HG02981 (cell line): ENCODE measurements at regions not wholly inside any gene's neighbourhood (a gene's known extent, or its start where the extent isn't known, plus 50 kb on each side); places are given as distances from the start of the nearest gene placed in this dataset.

ENCODE experiments used
- ATAC-seq: cut with Tn5 transposase; IDR thresholded peaks from one replicate; pipeline ENCODE4 v1.9.1; 2021; ENCODE audit warnings: mild to moderate bottlenecking, moderate library complexity; ENCODE audit not compliant: unreplicated experiment

DNA sequence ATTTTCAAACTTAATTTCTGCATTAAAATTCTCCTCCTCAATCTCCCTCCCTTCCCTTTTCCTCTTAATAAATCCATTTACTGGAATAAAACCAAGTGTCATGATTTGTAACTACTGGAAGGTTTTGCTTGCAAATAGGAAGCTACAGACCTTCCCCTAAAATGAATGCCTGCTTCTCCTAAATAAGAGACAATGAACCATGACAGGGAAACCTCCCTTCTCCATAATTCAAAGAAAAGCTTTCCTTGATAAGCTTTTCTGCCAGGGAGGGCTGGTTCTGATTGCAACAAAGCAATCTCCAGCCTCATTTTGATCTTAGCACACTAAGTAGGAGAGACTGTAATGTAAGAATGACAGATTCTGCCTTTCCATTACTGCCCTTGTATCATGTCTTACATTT, 111.0 kb upstream of the CDH20 start:
- ATAC-seq: no peak

DNA sequence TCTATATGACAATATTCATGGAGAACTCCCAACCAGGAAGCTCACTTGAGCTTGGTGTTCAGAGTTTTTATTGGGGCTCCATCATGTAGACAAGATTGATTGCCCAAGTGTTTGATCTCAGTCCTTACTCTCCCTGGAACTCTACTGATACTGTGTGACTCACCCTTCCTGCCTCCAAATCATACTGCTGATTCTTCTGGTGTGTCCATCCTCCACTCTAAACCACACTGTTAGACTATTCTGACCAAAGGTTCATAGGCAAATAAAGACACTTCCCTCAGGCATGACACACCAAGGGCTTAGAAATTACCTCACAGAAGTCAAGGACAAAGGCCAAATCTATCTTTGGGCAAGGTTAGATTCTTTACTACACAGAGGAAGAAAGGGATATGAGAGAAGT, 107.9 kb upstream of the CDH20 start:
- no peak for ATAC-seq

DNA sequence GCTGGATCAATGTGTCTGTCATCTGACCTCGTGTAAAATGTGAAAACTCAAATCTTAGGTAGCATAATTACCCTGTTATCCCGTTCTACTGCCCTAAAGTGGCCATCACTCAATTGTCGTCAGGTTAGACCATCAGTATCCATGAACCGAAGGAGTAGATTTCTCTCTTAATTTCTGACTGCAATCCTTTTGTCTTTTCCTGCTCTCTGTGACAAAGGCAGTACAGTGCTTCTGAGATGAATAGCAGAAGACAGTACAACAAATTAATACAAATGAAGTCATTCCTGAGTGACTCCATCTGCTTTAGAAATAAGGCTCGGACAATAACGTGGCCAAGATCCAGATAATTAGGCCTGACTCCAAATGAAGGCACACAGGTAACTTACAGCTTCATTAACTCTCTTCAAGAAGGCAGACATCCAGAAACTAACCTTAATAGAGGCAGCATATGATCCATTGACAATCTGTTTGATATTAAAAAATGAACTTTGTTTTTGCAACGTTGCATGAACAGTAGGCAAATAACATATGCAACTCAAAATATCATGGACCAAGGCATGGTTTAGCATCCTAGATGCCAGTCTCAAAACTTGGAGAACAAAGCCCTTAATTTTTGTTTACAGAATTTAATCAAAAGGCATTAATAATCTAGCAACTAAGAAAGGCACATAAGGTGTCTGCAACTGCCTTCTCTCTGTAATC, 96.7 kb upstream of the CDH20 start:
- no peak for ATAC-seq

DNA sequence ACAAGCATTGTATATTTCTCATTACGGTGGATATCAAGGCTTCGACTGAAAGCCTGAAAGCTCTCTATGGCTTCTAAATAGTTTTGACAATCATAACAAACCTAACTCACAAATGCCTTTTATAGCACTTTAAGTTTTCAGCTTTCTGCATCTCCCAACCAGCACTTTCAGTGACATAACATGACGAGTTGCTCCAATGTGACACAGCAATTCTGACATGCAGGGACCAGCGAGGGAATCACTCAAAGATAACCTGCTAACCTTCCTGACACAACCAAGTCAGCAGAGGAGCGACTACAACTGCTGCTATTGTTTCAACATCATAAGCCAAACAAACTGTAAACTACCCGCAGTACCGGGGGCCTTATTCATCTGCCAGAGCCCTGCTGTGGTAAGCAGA, 95.7 kb upstream of the CDH20 start:
- ATAC-seq: no peak

- no peak for ATAC-seq
Observed at GRCh38 chr18:61239051-61239450, 94.2 kb upstream of the CDH20 start.

DNA sequence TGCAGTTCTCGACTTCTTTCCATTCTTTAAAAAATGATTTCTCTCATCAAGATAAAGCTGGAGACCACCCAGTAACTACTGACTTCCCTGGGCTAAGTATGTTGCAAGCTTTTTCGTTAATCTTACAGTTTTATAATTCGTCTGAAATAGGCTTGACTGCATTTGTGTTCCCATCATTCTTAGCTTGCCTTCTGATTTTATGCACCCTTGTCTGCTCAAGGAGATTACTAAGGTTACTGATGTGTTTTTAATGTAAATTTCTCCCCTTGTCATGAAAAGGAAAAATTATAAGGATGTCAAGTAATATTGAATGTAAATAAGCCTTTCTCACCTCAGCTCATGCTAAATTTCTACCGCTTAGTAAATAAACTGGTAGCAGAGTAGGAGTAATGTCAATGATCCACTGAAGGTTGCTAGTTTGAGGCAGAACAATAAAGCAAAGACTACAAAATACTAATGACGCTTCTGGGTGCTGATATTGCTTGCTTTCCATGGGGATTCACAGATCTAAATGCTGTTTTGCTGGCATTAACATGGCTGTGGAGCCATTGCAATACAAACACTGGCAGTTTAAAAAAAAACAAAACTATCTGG, 91.9 kb upstream of the CDH20 start:
- ATAC-seq: no peak

DNA sequence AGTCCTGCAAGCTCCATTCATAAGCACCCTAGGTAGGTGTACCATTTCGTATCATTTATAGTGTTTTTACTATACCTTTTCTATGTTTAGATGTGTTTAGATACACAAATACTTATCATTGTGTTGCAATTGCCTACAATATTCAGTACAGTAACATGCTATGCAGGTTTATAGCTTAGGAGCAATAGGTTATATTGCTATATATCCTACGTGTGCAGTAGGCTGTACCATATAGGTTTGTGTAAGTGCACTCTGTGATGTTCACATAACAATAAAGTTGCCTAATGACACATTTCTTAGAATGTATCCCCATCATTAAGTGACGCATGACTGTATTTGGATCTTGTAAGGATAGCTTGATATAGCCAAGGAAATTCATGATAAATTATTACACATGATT, 88.6 kb upstream of the CDH20 start:
- ATAC-seq: no peak

- ATAC-seq: no peak
Observed at GRCh38 chr18:61245276-61245675, 88.0 kb upstream of the CDH20 start.

GRCh38 chr18:61248589-61248988, 84.6 kb upstream of the CDH20 start:
- ATAC-seq: no peak

GRCh38 chr18:61256291-61256690, 76.9 kb upstream of the CDH20 start:
- ATAC-seq: no peak

DNA sequence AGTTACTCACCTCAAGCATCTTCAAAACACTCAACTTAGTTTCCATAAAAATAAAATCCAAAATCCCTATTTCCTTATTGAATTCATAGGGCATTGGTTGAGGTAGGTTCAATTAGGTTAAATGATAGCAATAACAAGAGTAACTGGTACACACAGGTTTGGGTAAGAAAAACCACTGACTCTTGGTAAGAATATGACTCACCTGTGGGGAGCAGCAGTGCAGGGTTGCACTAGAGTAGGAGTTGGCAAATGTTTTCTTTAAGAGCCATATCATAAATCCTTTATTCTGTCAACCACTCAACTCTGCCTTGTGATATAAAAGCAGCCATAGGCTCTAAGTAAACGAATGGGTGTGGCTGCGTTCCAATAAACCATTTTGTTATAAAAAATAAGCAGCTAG, 71.4 kb upstream of the CDH20 start:
- no peak for ATAC-seq

DNA sequence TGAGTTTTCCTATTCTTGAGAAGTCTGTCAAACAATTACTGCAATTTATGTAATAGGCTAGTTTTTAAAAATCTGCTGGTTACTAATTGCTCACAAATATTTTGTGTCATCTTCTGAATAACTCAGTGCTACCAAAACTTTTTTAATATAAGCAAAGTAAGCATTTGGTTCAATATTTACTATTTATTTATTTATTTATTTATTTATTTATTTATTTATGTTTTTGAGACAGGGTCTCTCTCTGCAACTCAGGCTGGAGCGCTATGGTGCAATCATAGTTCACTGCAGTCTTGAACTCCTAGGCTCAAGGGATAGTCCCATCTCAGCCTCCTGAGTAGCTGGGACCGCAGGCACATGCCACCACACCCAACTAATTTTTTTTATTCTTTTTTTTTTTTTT, 60.4 kb upstream of the CDH20 start:
- no peak for ATAC-seq

- ATAC-seq: no peak
Observed at GRCh38 chr18:61273533-61273932, 59.7 kb upstream of the CDH20 start.

DNA sequence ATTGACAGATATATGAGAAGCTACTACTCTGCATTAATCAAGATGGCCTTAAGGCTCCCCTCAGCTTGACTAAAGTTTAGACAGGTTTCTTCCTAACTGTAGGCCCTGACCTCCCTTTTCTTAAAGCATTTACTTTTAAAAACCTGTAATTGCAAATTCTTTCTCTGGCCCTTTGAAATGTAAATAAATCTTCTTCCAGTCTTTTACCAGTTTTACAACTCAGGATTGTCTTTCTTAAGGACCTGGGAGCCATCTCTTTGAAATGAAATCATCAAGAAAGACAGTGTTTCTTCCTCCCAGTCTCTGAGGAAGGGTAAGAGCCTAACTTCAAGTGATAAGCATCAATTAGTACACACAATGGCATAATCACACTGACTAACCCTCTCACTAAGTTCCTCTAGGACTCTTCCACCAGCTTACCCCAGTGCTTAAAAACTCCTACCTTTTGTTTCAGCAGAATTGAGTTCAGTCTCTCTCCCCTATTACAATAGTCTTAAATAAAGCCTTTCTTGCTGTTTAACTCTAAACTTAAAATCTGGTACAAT, 58.7 kb upstream of the CDH20 start:
- no peak for ATAC-seq

- no peak for ATAC-seq
Observed at GRCh38 chr18:61277808-61278207, 55.4 kb upstream of the CDH20 start.

- no peak for ATAC-seq
Observed at GRCh38 chr18:61281431-61281830, 51.8 kb upstream of the CDH20 start.

- ATAC-seq: no peak
Observed at GRCh38 chr18:61282926-61283325, 50.3 kb upstream of the CDH20 start.
